ENCODE measurements at regions not wholly inside any gene's neighbourhood (a gene's known extent, or its start where the extent isn't known, plus 50 kb on each side); places are given as distances from the start of the nearest gene placed in this dataset.

- Histone ChIP-seq H3K27me3 (ENCODE audit: control insufficient read depth, insufficient read depth, low read length) (no peaks in the 10 kb centered on the region), H3K27ac (ENCODE audit: insufficient read depth, low read length) (no peak overlapping the region), H3K9me3 (ENCODE audit: control insufficient read depth, insufficient read depth, low read depth, low read length) (no peaks in the 10 kb centered on the region), H2AFZ (ENCODE audit: low read length) (no peak overlapping the region), H3K4me1 (ENCODE audit: control insufficient read depth, extremely low read depth, insufficient read depth, low read length) (no peaks in the 10 kb centered on the region), H3K4me2 (ENCODE audit: extremely low read depth, insufficient read depth, low read length) (no peak overlapping the region), H3K4me3 (replicated peaks in 1 of 4; ENCODE audit: control extremely low read depth in 1 of 4, insufficient read depth in 1 of 4, low read depth in 3 of 4, low read length in 4 of 4) (no peak overlapping the region), H4K20me1 (ENCODE audit: control insufficient read depth, extremely low read depth, insufficient read depth, low read length) (no peaks in the 10 kb centered on the region), H3K9ac (ENCODE audit: insufficient read depth, low read length) (no peak overlapping the region), H3K36me3 (ENCODE audit: control insufficient read depth, insufficient read depth, low read length) (no peaks in the 10 kb centered on the region), H3K79me2 (ENCODE audit: control insufficient read depth, insufficient read depth, low read length) (no peaks in the 10 kb centered on the region)
- TF ChIP-seq EZH2 (IDR thresholded peaks at IDR 0.05; ENCODE audit: low read length, missing control alignments) (no peak), CTCF (conservative IDR thresholded peaks at IDR 0.05 in 1 of 2, IDR thresholded peaks at IDR 0.05 in 1 of 2; ENCODE audit: low read depth in 1 of 2, low read length in 2 of 2) (no peak)
- no peak for DNase-seq (ENCODE audit: low read depth in 2 of 2)
Measured at GRCh38 chr2:40592218-40592617, 140.3 kb upstream of the SLC8A1 start.

GRCh38 chr2:40606862-40607261, 155.0 kb upstream of the SLC8A1 start:
- Histone ChIP-seq H3K79me2 (ENCODE audit: control insufficient read depth, insufficient read depth, low read length) (no peaks in the 10 kb centered on the region), H3K27me3 (ENCODE audit: control insufficient read depth, insufficient read depth, low read length) (no peaks in the 10 kb centered on the region), H2AFZ (ENCODE audit: low read length) (no peak overlapping the region), H3K4me3 (replicated peaks in 1 of 4; ENCODE audit: control extremely low read depth in 1 of 4, insufficient read depth in 1 of 4, low read depth in 3 of 4, low read length in 4 of 4) (no peak overlapping the region), H4K20me1 (ENCODE audit: control insufficient read depth, extremely low read depth, insufficient read depth, low read length) (no peaks in the 10 kb centered on the region), H3K4me1 (ENCODE audit: control insufficient read depth, extremely low read depth, insufficient read depth, low read length) (no peaks in the 10 kb centered on the region), H3K9me3 (ENCODE audit: control insufficient read depth, insufficient read depth, low read depth, low read length) (no peaks in the 10 kb centered on the region), H3K4me2 (ENCODE audit: extremely low read depth, insufficient read depth, low read length) (no peak overlapping the region), H3K9ac (ENCODE audit: insufficient read depth, low read length) (no peak overlapping the region), H3K36me3 (ENCODE audit: control insufficient read depth, insufficient read depth, low read length) (no peaks in the 10 kb centered on the region), H3K27ac (ENCODE audit: insufficient read depth, low read length) (no peak overlapping the region)
- DNase-seq (ENCODE audit: low read depth in 2 of 2), result peak; percentile 1 to 19
- no peak for TF ChIP-seq CTCF (conservative IDR thresholded peaks at IDR 0.05 in 1 of 2, IDR thresholded peaks at IDR 0.05 in 1 of 2; ENCODE audit: low read depth in 1 of 2, low read length in 2 of 2)
- no peak for TF ChIP-seq EZH2 (IDR thresholded peaks at IDR 0.05; ENCODE audit: low read length, missing control alignments)

GRCh38 chr2:40611196-40611595, 159.3 kb upstream of the SLC8A1 start:
- peak in 1 of 2 donors; percentile 8 for DNase-seq (ENCODE audit: low read depth in 2 of 2)
- Histone ChIP-seq H3K27ac (ENCODE audit: insufficient read depth, low read length) (no peak overlapping the region), H3K4me2 (ENCODE audit: extremely low read depth, insufficient read depth, low read length) (no peak overlapping the region), H3K36me3 (ENCODE audit: control insufficient read depth, insufficient read depth, low read length) (no peaks in the 10 kb centered on the region), H3K9ac (ENCODE audit: insufficient read depth, low read length) (no peak overlapping the region), H4K20me1 (ENCODE audit: control insufficient read depth, extremely low read depth, insufficient read depth, low read length) (no peaks in the 10 kb centered on the region), H3K79me2 (ENCODE audit: control insufficient read depth, insufficient read depth, low read length) (no peaks in the 10 kb centered on the region), H3K27me3 (ENCODE audit: control insufficient read depth, insufficient read depth, low read length) (no peaks in the 10 kb centered on the region), H2AFZ (ENCODE audit: low read length) (no peak overlapping the region), H3K4me1 (ENCODE audit: control insufficient read depth, extremely low read depth, insufficient read depth, low read length) (no peaks in the 10 kb centered on the region), H3K9me3 (ENCODE audit: control insufficient read depth, insufficient read depth, low read depth, low read length) (no peaks in the 10 kb centered on the region), H3K4me3 (replicated peaks in 1 of 4; ENCODE audit: control extremely low read depth in 1 of 4, insufficient read depth in 1 of 4, low read depth in 3 of 4, low read length in 4 of 4) (no peak overlapping the region)
- TF ChIP-seq EZH2 (IDR thresholded peaks at IDR 0.05; ENCODE audit: low read length, missing control alignments) (no peak), CTCF (conservative IDR thresholded peaks at IDR 0.05 in 1 of 2, IDR thresholded peaks at IDR 0.05 in 1 of 2; ENCODE audit: low read depth in 1 of 2, low read length in 2 of 2) (no peak)

Measured in fibroblast of lung (primary cell).